ENCODE measurements at regions not wholly inside any gene's neighbourhood (a gene's known extent, or its start where the extent isn't known, plus 50 kb on each side); places are given as distances from the start of the nearest gene placed in this dataset.

- H3K4me3 ChIP-seq (ENCODE audit: low read length) = no peak overlapping the region
- no peaks in the 10 kb centered on the region for H3K4me1 ChIP-seq (ENCODE audit: control insufficient read depth, insufficient read depth, low read length)
- no peaks in the 10 kb centered on the region for H3K27me3 ChIP-seq (ENCODE audit: control insufficient read depth, insufficient read depth, low read length, poor library complexity, severe bottlenecking)
- H3K36me3 ChIP-seq (ENCODE audit: control insufficient read depth, insufficient read depth, low read length) = no peaks in the 10 kb centered on the region
- no peak overlapping the region for H3K4me3 Mint-ChIP-seq
- H3K9me3 Mint-ChIP-seq = no peaks in the 10 kb centered on the region
- no peaks in the 10 kb centered on the region for H3K27me3 Mint-ChIP-seq (ENCODE audit: insufficient read depth)
- H3K4me1 Mint-ChIP-seq = peaks cover 20% of the 10 kb centered on the region
- no peak overlapping the region for H3K9ac ChIP-seq (ENCODE audit: extremely low read depth, low read length, poor library complexity, severe bottlenecking)
- H3K36me3 Mint-ChIP-seq (ENCODE audit: low read depth) = no peaks in the 10 kb centered on the region
- no peak overlapping the region for H3K27ac Mint-ChIP-seq
- TF ChIP-seq CTCF (conservative IDR thresholded peaks at IDR 0.05) = no peak
- no peaks in the 10 kb centered on the region for H3K9me3 ChIP-seq (ENCODE audit: control insufficient read depth, low read length)
- WGBS, 2 experiments (ENCODE audit: insufficient coverage in 1 of 2, insufficient read length in 1 of 2) = 87 to 94% methylated on average over 3 to 6 of the region's 6 CpGs
- DNase-seq = no peak
- no peak overlapping the region for H3K27ac ChIP-seq (ENCODE audit: low read depth, low read length)
Measured at GRCh38 chr16:65497571-65497970, 375.7 kb upstream of the CDH11 start.

GRCh38 chr16:65495106-65495505, 373.2 kb upstream of the CDH11 start:
- DNase-seq = no peak

GRCh38 chr16:65494609-65495008, 372.7 kb upstream of the CDH11 start:
- Histone ChIP-seq H3K27me3 (ENCODE audit: control insufficient read depth, insufficient read depth, low read length, poor library complexity, severe bottlenecking) (no peaks in the 10 kb centered on the region), H3K9ac (ENCODE audit: extremely low read depth, low read length, poor library complexity, severe bottlenecking) (no peak overlapping the region), H3K4me1 (ENCODE audit: control insufficient read depth, insufficient read depth, low read length) (no peaks in the 10 kb centered on the region), H3K9me3 (ENCODE audit: control insufficient read depth, low read length) (no peaks in the 10 kb centered on the region), H3K27ac (ENCODE audit: low read depth, low read length) (no peak overlapping the region), H3K4me3 (ENCODE audit: low read length) (no peak overlapping the region), H3K36me3 (ENCODE audit: control insufficient read depth, insufficient read depth, low read length) (no peaks in the 10 kb centered on the region)
- no peak overlapping the region for H3K27ac Mint-ChIP-seq
- H3K4me3 Mint-ChIP-seq = no peak overlapping the region
- WGBS, 2 experiments (ENCODE audit: insufficient coverage in 1 of 2, insufficient read length in 1 of 2) = 86 to 100% methylated on average over 1 of the region's 1 CpG
- no peak for TF ChIP-seq CTCF (conservative IDR thresholded peaks at IDR 0.05)
- no peaks in the 10 kb centered on the region for H3K36me3 Mint-ChIP-seq (ENCODE audit: low read depth)
- H3K4me1 Mint-ChIP-seq = peaks cover 11% of the 10 kb centered on the region
- peaks cover 2% of the 10 kb centered on the region for H3K27me3 Mint-ChIP-seq (ENCODE audit: insufficient read depth)
- H3K9me3 Mint-ChIP-seq = no peaks in the 10 kb centered on the region
- DNase-seq = no peak

More at GRCh38 chr16:65495106-65495505, 373.2 kb upstream of the CDH11 start:
- Mint-ChIP-seq H3K9me3 (no peaks in the 10 kb centered on the region), H3K4me1 (peaks cover 14% of the 10 kb centered on the region), H3K4me3 (no peak overlapping the region), H3K27ac (no peak overlapping the region), H3K27me3 (ENCODE audit: insufficient read depth) (peaks cover 2% of the 10 kb centered on the region), H3K36me3 (ENCODE audit: low read depth) (no peaks in the 10 kb centered on the region)
- H3K9ac ChIP-seq (ENCODE audit: extremely low read depth, low read length, poor library complexity, severe bottlenecking) = no peak overlapping the region
- no peak overlapping the region for H3K4me3 ChIP-seq (ENCODE audit: low read length)
- H3K36me3 ChIP-seq (ENCODE audit: control insufficient read depth, insufficient read depth, low read length) = no peaks in the 10 kb centered on the region
- no peaks in the 10 kb centered on the region for H3K9me3 ChIP-seq (ENCODE audit: control insufficient read depth, low read length)
- H3K27ac ChIP-seq (ENCODE audit: low read depth, low read length) = no peak overlapping the region
- no peaks in the 10 kb centered on the region for H3K4me1 ChIP-seq (ENCODE audit: control insufficient read depth, insufficient read depth, low read length)
- WGBS, 2 experiments (ENCODE audit: insufficient coverage in 1 of 2, insufficient read length in 1 of 2) = 80 to 83% methylated on average over 3 of the region's 3 CpGs
- H3K27me3 ChIP-seq (ENCODE audit: control insufficient read depth, insufficient read depth, low read length, poor library complexity, severe bottlenecking) = no peaks in the 10 kb centered on the region
- no peak for TF ChIP-seq CTCF (conservative IDR thresholded peaks at IDR 0.05)

All from endodermal cell (in vitro differentiated cells).